HG03175 (cell line): ENCODE measurements at regions not wholly inside any gene's neighbourhood (a gene's known extent, or its start where the extent isn't known, plus 50 kb on each side); places are given as distances from the start of the nearest gene placed in this dataset.

Experiments
- ATAC-seq: cut with Tn5 transposase; IDR thresholded peaks from one replicate; pipeline ENCODE4 v1.9.1; 2021; ENCODE audit warnings: mild to moderate bottlenecking, moderate library complexity; ENCODE audit not compliant: unreplicated experiment

DNA sequence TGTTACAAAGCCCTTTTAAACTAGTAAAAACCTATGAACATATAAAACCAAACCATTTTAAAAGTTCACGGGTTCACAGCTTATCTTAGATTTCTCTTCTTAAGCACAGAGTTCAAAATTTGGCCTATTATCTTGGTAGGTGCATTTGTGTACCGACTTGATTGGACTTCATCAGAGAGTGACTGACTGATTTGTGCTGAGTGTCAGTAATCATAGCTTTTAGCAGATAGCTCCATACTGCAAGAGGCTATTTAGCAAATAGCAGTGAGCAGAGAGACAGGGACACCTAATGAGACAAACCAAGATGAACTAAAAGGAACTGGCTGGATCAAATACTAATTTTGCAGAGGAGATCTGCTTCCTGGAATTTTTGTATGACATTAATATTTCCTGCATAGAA lies 274.5 kb downstream of the PRR16 start:
- ATAC-seq = no peak

DNA sequence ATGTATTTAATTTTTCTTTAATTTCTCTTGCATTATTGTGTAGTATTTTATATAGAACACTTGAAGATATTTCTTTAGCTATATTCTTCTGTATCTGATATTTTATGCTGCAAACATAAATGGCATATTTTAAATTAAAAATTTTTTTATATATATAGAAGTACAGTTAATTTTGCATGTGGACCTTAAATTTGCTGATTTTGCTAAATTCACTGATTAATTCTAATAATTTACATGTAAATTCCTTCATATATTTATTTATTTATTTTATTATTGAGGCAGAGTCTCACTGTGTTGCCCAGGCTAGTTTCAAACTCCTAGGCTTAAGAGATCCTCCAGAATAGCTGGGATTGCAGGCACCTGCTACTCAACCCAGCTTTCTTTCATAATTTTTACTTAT lies 276.9 kb downstream of the PRR16 start:
- ATAC-seq = no peak

DNA sequence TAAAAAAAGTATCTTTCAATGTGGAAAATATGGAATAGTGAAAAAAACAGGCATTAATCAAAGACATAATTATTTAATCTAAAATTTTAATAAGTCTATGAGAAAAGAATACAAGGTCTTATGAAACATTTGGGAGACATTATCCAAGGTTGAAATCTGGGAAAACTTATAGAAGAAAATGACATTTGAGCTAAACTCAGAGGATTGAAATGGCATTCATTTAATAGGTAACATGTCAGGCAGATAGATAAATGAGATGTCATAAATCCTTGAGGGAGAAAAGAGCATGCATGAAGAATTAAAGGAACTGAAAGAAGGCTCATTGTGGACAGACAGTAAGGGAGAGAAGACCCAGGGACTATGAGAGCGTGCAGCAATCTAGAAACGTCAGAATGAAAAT lies 284.4 kb downstream of the PRR16 start:
- no peak for ATAC-seq

DNA sequence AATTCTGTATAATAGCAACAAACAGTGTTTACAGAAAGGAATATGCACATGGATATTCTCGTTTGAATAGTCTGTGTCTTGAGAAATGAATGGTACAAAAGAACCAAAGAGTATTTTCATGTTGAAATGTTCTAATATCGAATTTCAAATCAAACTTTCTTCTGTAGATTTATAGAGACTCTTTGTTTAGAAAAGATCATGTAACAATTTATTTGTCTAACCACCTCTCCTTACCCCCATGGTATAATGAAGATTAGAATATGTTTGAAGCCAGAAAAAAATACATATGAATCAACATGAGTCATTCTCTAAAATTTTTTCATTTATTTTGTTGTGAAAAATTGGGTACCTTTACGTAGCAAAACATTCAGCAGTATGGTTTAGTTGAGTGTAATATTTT lies 285.6 kb downstream of the PRR16 start:
- no peak for ATAC-seq

DNA sequence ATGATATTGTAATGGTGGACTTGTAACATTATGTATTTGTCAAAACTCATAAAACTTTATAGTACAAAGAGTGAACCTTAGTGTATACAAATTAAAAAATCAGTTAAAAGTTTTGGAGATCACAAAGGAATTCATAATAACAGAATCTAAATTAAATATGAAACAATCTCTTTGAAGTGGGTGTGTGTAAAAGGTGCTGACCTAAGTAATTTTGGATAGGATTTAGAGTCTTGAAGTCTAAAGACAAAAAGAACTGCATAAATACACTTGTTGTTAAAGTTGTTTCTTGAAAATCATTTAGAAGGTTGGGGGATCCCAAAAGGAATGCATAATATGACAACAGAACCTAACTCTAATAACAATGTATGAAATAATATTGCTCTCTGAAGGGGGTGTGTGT lies 295.5 kb downstream of the PRR16 start:
- no peak for ATAC-seq

DNA sequence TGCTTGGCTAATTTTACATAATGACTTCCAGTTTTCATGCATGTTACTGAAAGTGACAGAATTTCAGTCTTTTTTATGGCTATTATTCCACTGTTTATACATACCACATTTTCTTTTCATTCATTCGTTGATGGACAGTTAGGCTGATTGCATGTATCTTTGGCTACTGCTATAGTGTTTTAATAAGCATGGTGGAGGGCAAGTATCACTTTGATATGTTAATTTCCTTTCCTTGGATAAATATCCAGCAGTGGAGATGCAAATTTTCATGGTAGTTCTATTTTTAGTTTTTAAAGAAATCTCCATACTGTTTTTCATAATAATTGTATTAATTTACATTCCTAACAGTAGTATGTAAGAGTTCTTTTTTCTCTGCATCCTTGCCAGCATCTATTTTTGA lies 297.9 kb downstream of the PRR16 start:
- no peak for ATAC-seq

DNA sequence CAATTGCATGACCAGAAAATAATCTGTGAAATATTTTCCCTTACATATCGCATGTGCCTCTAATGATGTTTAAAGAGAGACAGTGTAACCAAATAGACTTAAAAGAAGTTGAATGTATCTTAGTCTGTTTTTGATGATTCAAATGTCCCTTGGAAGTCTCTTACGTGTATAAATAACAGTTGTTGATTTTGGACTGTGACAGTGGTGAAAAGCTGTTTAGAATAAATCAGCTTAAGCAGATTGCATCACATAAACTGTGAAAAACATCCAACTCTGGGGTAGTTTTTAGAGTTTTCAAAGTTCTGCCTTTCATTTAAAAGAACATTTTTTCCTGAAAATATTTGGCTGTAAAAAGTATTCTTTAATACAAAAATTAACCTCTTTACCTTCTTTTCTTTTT lies 301.1 kb downstream of the PRR16 start:
- ATAC-seq = no peak

DNA sequence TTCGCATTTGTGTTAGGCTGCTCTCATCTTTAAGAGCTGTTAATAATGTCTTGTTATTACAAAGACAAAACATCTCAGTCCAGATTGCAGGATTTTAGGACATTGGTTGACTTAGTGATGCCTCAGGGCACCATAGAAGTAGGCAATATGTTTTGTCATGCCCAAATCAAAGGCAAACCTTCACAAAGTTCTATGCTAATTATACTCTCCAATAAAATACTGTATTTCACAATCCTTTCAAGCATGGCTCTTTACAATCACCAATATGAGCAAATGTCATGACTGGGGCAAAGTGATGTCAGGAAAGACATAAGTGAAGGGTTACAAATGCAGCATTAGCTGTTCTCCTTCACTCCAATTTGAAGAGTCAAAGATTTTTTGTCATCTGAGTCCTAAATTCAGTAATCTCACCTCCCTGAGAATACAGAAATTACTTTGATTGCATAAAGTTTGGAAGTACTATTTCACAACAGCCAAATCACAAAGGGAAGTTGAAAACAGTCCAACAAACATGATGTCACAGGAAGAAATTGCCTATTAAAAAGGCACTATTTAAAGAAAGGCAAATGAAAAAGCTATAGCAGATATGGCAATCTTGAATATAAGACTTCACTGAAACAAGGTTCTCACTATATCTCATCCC lies 303.2 kb downstream of the PRR16 start:
- ATAC-seq = no peak

DNA sequence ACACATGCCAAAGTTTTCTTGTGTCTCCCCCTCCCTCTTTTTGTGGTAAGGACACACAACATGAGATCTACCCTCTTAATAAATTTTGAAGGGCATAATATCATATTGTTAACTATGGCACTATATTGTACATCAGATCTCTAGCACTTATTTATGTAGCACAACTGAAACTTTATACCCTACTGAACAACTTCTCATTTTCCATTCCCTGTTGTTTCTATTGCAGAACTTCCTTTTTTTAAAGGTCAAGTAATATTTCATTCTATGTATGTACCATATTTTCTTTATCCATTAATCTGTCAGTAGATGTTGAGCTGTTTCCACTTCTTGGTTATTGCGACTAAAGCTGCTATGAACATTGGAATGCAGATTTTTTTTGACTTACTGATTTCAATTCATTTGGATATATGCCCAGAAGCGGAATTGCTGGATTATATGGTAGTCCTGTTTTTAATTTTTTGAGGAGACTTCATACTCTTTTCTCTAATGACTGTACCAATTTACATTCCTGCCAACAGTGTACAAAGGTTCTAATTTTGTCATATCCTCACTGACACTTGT lies 305.3 kb downstream of the PRR16 start:
- ATAC-seq = no peak

DNA sequence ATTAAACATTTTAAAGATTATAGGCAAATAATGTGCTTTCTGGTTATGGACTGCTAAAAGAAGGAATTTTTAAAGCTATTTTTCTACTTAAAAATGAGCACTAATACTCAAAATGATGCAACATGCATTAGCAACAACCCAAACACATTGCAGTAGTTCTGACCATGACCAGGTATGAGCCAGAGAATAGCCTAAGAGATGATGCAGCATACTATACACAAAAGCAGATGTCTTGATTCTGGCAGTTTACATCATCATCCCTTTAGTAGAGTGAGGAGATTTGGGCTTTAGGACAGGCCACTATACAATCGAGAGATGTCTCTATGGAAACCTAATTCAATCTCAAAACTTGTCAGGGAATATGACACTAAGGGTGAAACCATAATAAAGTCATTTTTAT lies 307.1 kb downstream of the PRR16 start:
- ATAC-seq = no peak

DNA sequence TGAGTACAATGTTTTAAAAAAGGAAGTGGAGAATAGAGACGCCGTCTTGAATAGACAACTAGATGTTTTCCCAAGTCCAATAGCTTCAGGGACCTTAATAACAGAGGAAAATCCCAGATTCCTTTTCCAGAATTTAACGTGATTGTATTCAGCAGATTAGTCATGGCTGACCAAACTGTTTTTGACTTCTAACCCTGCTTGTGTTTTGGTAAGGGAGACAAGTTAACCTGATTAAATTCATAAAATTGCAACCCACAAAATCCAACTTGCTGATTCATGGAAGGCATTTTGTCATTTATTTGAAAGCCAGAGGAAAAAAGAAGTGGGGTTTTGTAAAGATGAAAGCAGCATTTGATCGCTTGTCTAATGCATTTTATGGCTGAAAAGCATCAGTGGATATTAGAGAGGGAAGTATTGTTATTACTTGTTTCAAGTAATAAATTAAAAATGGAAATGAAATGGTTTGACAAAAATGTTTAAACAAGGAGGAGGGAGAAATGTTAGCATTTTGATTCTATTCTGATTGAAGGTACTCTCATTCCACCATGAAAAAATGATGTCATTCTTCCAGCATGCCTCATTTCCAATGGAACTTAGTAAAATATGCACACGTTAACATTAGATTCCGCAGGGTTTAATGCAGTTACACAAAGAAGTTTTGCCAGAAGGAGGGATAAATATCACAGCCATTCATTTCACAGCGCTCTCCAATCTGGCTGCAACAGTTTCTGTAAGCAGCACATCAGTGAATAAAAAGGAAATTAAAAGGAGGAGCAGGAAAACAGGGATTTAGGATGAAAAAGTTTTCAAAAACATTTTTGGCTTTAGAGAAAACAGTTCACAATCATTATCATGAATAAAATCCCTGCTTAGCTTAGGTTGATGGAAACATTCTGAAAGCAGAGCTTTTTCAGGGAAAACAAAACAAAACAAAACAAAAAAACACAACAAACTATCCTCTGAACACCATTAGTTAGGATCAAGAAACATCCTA lies 314.7 kb downstream of the PRR16 start:
- no peak for ATAC-seq

DNA sequence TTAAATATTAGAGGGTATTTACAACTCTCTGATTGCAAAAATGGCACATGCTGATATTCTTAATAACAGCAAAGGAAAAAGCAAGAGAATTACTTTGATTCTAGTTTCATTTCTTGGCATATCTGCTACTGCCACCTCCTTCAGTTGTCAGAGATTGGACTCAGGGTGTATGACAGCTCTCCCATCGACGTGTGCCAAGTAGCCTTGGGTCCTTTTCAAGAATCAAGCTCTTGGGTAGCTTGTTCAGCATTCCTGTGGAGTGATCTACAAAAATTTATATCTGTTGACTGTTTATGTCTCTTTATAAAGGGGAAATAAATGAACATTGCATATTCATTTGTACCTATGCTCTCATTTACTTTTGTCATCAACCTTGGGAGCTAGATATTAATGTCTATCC lies 315.6 kb downstream of the PRR16 start:
- ATAC-seq = no peak

DNA sequence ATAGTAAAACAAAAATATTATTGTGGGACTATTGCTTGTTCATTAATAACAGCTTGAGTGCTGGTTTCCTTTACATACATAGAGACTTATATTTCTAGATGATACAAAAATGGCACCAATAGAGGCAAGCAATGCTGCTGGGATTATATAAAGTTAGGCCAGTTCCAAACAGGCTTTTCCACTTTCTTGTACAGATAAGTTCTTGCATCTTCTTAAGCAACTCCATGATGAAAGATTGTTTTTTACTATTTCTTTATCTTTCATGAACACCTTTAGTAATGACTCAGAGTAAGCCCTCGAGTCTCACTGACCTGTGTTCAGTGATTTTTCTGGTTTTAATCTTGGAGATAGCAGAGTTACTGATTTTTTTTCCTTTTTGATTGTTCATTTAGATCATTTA lies 324.4 kb downstream of the PRR16 start:
- ATAC-seq = no peak

DNA sequence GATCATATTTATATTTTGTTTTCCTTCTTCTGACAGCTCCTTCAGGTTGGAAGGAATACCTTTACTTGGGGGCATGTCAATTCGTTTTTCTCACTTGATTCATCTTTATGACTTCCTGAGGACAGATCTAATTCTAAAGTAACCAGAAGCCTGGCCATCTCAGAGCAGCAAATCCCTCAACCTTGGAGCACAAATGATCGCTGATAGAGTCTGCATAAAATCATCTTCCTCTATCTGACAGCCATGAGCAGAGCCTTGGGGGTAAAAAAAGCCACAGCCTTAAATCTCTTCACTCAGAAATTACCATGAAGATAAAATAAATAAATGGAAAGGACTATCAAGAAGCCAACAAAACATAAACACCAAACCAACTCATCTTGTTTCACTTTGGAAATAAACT lies 325.8 kb downstream of the PRR16 start:
- ATAC-seq = no peak

DNA sequence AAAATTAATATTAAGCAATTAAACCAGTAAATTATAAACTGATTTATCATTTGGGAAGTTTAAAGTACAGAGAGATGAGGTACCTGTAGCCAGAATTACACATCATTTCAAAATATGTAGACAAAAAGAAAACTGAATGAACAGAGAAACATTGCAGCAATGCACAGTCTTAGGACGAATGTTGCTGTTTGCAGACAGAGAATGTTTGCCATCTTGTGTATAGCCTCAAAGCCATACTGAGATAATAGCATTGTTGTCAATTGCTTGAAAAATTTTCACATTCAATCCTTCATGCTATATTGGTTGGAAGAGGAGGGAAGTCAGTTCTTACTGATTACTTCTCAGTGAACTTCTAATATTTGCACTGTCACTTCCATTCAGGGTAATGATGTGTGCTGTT lies 326.2 kb downstream of the PRR16 start:
- ATAC-seq = no peak

DNA sequence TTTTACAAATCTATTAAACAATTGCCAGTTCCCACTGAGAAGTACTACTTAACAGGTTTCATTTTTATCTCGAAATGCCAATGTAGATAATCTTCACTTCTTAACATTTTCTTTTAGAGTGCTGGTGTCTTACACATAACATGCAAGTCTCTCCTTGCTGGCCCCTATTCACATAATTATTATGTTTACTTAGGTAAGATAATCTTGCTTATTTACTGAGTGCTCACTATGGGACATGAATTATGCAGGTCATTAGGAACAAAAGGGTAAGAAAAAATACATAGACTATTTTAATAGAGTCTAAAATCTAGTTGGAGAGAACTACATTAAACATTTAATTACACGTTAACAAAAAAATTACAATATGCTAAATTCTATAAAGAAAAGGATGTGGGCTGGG lies 328.4 kb downstream of the PRR16 start:
- ATAC-seq = no peak

DNA sequence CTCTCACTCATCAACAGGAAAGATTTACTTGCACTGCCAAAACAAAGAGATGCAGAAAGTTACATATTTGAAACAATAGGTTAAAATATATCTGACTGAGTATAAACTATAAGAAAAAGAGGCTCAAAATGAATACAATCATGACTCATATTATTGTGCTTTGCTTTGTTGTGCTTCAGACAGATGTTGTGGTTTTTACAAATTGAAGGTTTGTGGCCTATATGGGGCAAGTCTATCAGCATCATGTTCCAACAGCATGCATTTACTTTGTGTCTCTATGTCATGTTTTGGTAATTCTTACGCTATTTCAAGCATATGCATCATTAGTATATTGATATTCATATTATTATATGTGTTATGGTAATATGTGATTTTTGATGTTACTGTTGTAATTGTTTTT lies 330.0 kb downstream of the PRR16 start:
- ATAC-seq = no peak

DNA sequence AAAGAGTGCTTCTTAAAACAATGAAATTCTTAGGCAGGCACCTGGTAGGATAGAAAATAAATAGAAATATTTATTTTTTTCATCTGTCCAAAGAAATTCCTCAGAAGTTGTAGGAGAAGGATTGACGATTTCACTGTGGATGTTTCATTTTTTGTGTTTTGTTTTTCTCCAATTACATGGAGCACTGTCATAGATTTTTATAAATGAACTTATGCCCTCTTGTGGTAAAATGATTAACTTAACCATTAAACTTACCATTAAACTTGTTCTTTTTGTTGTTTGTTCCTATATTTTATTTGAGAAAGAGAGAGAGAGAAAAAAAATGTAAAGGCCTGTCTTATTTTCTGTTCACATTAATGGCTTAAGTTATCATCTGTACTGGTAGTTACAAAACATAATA lies 339.2 kb downstream of the PRR16 start:
- no peak for ATAC-seq

DNA sequence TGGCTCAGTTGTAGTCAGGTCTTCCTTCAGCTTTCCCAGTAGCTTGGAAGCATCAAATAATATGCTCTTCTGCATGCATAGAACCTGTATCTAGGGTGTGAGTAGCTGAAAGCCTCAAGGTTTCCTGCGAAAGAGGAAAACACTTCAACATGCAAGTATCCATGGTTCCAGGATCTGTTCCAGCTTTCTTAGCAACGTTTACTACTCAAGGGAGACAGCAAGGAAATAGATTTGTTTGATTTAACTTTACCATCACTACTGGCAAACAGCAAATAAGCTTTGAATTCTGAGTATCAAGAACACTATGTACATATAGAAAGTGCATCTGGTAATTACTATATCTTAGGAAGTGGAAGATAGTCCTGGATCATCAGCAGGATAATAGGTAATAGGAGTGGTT lies 341.0 kb downstream of the PRR16 start:
- no peak for ATAC-seq

DNA sequence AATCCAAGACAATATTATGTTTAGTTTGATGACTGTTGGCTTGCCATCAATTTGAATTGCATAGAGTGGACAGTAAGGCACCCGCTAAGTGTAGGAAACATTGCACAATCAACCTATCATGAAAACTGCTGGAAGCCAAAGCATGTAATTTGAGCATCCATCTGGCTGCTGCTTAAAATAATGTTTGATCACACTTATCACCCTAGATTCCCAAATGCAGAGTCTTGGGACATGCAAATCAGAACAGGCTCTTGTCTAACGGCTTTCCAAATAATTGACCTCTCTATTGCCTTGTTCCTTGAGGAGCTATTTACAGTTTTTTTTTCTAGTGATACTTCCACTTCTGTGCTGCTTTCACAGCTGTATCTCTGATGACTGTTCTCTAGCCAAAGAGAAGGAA lies 342.1 kb downstream of the PRR16 start:
- ATAC-seq = no peak

DNA sequence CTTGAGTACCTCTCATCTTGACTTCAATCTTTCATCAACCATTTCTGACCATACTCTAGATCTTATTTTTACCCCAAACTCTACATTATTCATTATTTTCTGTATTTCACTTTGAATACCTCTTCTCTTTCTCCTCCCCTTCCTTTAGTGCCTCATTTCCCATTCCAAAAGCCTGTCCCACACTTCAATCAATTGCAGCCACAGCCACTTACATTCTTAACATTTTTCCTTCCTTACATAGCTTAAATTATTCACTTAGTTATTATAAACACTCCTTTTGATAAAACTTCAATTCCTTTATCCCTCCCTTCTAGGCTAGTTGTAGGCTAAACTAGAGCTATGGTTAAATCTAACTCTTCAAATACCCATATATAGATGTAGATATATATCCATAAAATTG lies 344.0 kb downstream of the PRR16 start:
- ATAC-seq = no peak

DNA sequence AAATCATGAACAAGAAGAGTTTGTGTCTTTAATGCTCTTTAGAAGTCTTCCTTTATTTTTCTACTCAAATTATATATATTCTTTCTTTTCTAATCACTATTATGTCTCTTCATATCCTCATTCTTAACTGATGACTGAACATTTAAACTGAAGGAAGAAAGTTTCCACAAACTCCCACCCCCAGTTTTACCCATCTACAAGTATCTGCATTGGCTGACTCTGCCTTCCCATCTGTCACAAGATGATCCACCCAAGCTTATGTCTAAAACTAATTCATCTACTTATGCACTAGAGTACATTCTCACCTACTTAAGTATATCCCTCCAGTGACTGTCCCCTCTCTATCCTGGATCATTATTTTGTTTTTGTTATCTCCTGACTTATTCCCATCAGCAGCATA lies 344.5 kb downstream of the PRR16 start:
- no peak for ATAC-seq
